GM21786 (cell line): ENCODE measurements at regions not wholly inside any gene's neighbourhood (a gene's known extent, or its start where the extent isn't known, plus 50 kb on each side); places are given as distances from the start of the nearest gene placed in this dataset.

Experiments
- ATAC-seq: cut with Tn5 transposase; IDR thresholded peaks from one replicate; pipeline ENCODE4 v1.9.1; 2021; ENCODE audit not compliant: unreplicated experiment

- ATAC-seq, result no peak
These were observed 163.7 kb downstream of the KLF12 start for GRCh38 chr13:73970421-73971055.

- peak; percentile 100 for ATAC-seq
These were observed 166.6 kb downstream of the KLF12 start for GRCh38 chr13:73967397-73968165.

GRCh38 chr13:73966331-73966730, 167.9 kb downstream of the KLF12 start:
- ATAC-seq, result no peak

- ATAC-seq, result no peak
These were observed 171.9 kb downstream of the KLF12 start for GRCh38 chr13:73962284-73962683.

DNA sequence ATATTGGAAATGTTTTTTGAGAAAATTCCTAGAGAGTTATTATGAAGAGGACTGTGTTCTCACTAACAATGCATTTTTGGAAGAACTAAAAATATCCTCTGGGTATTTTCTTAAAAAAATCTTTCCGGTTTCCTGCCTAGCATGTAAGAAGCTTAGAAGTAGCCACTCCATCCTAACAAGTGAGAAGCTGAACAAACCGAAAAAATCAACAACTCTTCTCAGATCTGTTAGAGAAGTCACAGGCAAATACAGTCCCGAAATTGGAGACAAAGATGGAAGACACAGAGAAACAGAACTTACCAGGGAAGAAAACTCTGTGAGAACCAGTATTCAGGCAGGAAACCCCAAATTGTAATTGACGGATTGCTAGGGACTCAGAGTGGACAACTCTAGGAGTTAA, 173.0 kb downstream of the KLF12 start:
- ATAC-seq, result no peak

GRCh38 chr13:73960474-73960873, 173.7 kb downstream of the KLF12 start:
- peak; percentile 76 for ATAC-seq

GRCh38 chr13:73958657-73959397, 175.4 kb downstream of the KLF12 start:
- no peak for ATAC-seq

DNA sequence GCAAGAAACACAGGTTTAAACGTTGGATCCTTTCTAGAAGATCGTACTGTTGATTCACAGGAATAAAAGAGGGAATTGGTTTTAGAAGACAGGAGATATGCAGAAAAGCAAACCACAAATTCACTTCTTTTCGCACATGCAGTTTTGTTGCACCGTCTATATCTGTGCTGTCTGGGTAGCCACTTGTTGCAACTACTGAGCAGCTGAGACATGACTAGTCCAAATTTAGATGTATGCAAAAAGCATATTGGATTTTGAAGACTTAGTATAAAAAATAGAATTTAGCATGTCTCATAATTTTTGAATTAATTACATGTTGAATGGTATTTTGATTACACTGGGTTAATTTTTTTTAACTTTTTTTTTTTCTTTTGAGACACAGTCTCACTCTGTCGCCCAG, 176.3 kb downstream of the KLF12 start:
- ATAC-seq, result no peak

DNA sequence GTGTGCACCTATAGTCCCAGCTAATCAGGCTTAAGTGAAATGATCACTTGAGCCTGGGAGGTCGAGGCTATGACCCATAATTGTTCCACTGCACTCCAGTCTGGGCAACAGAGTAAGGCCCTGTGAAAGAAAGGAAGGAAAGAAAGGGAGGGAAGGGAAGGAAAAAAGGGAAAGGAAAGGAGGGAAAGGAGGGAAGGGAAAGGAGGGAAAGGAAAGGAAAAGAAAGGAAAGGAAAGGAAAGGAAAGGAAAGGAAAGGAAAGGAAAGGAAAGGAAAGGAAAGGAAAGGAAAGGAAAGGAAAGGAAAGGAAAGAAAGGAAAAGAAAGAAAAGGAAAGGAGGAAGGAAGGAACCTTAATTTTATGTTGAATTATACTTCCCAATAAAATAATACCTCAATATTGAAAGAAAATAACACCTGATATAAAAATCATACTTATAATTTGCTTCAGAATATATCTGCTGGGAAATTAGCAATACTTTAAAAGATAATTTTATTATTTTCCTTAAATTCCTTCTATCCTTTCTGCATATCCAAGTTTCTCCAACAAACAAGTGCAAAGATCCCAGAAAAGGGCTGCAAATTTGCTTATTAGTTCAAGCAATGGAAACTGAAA, 177.3 kb downstream of the KLF12 start:
- ATAC-seq, result no peak

DNA sequence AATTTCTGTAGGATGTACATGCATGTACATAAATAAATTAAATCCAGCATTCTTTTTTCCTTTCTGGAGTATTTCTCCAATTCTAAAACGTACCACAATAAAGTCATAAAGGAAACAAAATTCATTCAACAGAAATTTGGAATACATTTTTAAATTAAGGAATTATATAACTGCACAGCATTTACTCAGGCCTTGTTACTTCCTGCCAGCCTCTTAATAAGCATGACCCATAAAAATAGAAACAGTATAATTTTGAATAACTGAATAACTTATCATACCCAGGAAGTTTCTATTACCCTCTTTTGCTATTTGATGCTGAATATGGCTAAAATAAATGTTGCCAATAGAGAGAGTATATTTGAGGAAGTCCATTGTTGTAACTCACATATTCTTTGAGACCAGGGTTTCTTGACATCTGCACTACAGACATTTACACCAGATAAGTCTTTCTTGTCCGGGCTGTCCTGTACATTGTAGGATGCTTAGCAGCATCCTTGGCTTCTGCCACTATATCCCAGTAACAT, 178.2 kb downstream of the KLF12 start:
- ATAC-seq, result no peak

DNA sequence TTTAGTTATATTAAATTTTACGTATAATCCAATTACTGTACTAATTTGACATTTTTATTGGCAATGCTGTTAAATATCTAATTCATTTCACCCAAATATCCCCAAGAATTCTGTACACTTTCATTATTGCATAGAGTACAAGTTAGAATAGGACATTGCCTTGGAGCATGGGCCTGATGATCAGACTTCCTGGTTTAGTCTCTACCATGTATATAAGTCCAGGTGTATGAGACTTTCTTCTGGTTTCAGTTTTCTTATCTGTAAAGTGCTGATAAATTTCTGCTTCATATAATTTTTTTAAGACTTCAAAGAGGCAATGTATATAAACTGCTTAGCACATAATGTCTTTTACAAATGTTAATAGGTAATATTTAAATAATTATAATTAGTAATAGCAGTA, 179.4 kb downstream of the KLF12 start:
- ATAC-seq, result peak; percentile 65

DNA sequence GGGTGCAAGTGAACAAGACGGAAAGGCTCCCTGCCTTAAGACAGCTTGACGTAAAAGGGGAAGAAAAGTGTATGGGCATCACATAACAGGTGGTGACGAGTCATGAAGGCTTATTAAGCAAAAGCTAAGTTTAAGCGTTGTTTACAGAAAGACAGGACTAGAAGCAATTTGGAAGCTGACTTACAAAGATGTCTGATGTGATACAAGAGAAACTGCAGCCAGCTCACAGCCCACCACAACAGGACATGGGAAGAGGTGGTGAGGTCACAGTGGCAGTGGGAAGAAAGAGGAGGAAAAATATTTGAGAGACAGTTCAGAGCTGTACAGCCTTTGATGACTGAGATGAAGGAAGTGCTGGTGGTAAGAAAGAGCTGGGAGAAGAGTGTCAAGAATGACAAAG, 181.6 kb downstream of the KLF12 start:
- no peak for ATAC-seq

DNA sequence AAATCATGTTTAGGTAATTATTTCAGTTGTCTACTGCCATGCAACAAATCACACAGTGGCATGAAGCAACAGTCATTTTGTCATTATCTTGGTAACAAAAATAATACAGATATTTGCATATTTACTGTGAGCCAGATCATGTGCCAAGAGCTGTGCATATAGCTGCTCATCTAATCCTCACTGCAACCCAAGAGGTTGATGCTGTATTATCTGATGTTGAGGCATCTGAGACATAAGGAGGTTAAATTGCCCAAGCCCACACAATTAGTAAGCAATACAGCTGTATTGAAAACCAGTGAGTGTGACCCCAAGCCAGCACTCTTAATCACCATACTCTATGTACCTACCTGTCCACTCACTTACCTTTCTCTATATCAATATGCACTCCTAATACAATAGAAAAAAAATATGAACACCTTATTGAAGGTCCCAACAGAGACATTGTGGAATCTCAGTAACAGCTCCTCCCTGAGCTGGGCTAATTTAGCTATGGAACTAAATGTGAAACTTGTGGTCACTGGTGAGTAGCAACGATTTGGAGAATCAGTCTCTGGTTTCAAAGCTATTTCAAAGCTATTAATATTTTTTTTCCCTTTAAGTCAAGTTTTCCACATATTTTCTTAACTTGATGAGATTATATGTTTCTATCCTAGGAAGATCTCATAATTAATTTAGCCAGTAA, 185.2 kb downstream of the KLF12 start:
- ATAC-seq, result peak; percentile 54

DNA sequence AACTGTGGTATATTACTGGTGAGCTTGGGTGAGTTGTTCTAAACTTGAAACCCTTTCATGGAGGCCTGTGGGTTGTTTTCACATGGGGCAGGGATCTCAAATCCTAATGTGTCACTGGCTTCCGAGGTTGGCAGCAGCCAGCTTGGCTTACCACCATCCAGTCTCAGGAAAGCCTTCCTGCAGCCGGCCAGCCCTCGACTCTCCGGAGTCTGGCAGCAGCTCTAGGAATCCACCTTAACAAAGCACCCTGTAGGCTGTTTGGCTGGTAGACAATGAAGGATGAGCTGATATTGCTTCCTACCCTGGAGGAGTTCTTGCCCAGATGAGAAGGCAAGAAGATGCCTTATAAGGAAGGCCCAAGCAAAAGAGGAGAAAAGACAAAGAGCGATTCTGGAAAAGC, 188.3 kb downstream of the KLF12 start:
- no peak for ATAC-seq

DNA sequence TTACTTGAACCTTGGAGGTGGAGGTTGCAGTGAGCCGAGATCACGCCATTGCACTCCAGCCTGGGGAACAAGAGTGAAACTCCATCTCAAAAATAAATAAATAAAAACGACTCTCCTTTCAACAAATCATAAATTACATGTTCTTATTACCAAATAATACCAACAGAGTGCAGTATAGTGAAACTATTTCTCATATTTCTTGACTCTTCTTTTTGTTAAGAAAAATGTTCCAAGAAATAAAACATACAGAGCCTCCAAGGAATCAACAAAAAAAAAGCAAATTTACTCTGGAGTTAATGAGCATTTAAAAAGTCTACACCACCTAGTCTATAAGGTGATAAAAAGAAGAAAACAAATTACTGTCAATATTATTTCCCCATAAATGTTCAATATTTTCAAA, 188.8 kb downstream of the KLF12 start:
- ATAC-seq, result no peak

- no peak for ATAC-seq
These were observed 190.3 kb downstream of the KLF12 start for GRCh38 chr13:73943965-73944233.

DNA sequence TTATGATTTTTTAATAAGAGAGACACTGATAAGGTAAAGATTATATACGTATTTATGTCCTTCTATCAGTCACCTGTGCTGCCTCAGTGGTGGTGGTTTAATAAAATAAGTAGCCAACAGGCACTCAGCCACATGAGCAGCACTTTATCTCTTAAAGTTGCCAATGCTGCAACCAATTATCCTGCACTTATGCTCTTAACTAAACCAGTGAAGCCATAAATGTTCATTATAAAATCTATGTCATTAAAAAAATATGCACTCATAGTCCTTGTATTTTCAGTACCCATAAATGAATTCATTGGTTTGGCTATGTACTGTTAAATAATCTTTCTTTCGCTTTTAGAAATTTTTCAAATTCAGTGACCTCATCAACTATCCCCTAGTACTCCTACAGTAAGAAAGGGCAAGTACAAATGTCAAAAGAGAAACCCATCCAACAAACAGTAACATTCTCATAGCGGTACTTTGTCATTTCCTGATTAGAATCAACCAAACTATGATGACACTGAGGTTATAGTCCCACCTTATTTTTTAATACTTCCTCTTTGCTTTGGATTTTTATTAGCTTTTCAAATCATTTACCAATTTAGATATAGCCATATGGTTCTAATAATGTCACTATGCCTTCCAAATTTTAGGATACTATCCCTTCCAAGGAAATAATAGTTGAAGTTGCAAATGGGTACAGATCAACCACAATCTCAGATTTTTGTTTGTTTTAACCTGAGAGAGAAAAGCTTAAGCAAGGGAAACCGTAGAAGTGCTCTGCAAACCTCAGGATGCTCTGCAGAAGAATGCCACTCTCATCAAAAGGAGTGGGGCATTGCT, 190.9 kb downstream of the KLF12 start:
- peak; percentile 75 for ATAC-seq

DNA sequence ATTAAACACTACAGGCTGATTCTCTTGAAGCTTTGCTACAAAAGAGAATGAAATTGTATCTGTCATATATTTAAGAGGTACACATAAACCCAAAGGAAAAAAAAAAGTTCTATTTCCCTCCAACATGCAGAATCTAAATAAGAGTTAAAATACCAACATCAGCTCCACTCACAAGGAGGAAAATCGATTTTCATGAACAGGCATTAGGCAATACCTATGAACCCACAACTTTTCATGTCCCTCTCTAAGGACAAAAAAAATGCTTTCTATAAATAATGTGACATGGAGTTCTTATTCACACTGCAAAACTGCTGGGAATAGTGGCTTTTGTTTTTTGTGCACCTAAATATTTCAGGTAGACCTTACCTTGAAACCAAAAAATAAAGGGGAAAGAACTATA, 192.5 kb downstream of the KLF12 start:
- no peak for ATAC-seq

- no peak for ATAC-seq
These were observed 194.1 kb downstream of the KLF12 start for GRCh38 chr13:73940098-73940497.

GRCh38 chr13:73939603-73940002, 194.6 kb downstream of the KLF12 start:
- no peak for ATAC-seq
